CD14-positive monocyte (primary cell): ENCODE measurements at regions not wholly inside any gene's neighbourhood (a gene's known extent, or its start where the extent isn't known, plus 50 kb on each side); places are given as distances from the start of the nearest gene placed in this dataset.

ENCODE experiments used
- DNase-seq, 3 donors: peaks; one replicate each; pipeline ENCODE4 v3.0.0-alpha.2; 2011 to 2022
- H2AFZ ChIP-seq: 2 replicates; pipeline ENCODE4 v1.6.0; 2012; ENCODE audit warnings: mild to moderate bottlenecking, low read depth, low read length, inconsistent platforms; ENCODE audit not compliant: insufficient read depth, poor library complexity, severe bottlenecking
- H3K27ac ChIP-seq, 2 donors: 1 replicate in 1 of 2; 2 replicates in 1 of 2; pipeline ENCODE4 v1.5.1; 2012 to 2013; ENCODE audit warnings: low read length in 2 of 2, control low read depth in 1 of 2, inconsistent platforms in 1 of 2, low read depth in 1 of 2, mild to moderate bottlenecking in 1 of 2
- H3K27me3 ChIP-seq, 2 donors: one replicate each; pipeline versions ENCODE4 v1.6.0 to v1.6.1; 2011 to 2013; ENCODE audit warnings: low read length in 2 of 2; ENCODE audit not compliant: control insufficient read depth in 2 of 2, insufficient read depth in 2 of 2
- H3K36me3 ChIP-seq, 2 donors: replicated peaks in 1 of 2; 1 replicate in 1 of 2; 2 replicates in 1 of 2; pipeline versions ENCODE4 v1.5.1 to v1.6.1; 2012 to 2013; ENCODE audit warnings: low read length in 2 of 2, control low read depth in 1 of 2, inconsistent platforms in 1 of 2, mild to moderate bottlenecking in 1 of 2; ENCODE audit not compliant: insufficient read depth in 2 of 2, control insufficient read depth in 1 of 2
- H3K4me1 ChIP-seq, 2 donors: 1 replicate in 1 of 2; 2 replicates in 1 of 2; pipeline versions ENCODE4 v1.5.1 to v1.6.1; 2012 to 2013; ENCODE audit warnings: low read length in 2 of 2, control low read depth in 1 of 2, inconsistent platforms in 1 of 2, mild to moderate bottlenecking in 1 of 2, moderate library complexity in 1 of 2; ENCODE audit not compliant: insufficient read depth in 2 of 2, control insufficient read depth in 1 of 2
- H3K4me2 ChIP-seq: replicated peaks from 2 replicates; pipeline ENCODE3; 2012; ENCODE audit warnings: low read length, moderate library complexity, mild to moderate bottlenecking; ENCODE audit not compliant: poor library complexity, severe bottlenecking; ENCODE audit errors: extremely low read depth
- H3K4me3 ChIP-seq, 3 experiments: fragments of 200-600 bp in 1 of 3; sonication (generic) in 1 of 3; replicated peaks in 1 of 3; 1 replicate in 2 of 3; 2 replicates in 1 of 3; pipeline ENCODE4 v1.5.1; 2011 to 2013; ENCODE audit warnings: low read length in 3 of 3, mild to moderate bottlenecking in 3 of 3, control low read depth in 2 of 3, low read depth in 2 of 3, inconsistent platforms in 1 of 3, moderate library complexity in 1 of 3
- H3K79me2 ChIP-seq: 2 replicates; pipeline ENCODE4 v1.6.0; 2012; ENCODE audit warnings: mild to moderate bottlenecking, control low read depth, inconsistent platforms, low read length, moderate library complexity; ENCODE audit not compliant: insufficient read depth
- H3K9ac ChIP-seq: 2 replicates; pipeline ENCODE4 v1.6.0; 2017; ENCODE audit warnings: low read length, mild to moderate bottlenecking; ENCODE audit not compliant: insufficient read depth, poor library complexity, severe bottlenecking
- H3K9me3 ChIP-seq, 2 donors: replicated peaks in 1 of 2; 1 replicate in 1 of 2; 2 replicates in 1 of 2; pipeline versions ENCODE4 v1.5.1 to v1.6.1; 2012 to 2013; ENCODE audit warnings: low read length in 2 of 2, control low read depth in 1 of 2; ENCODE audit not compliant: control insufficient read depth in 1 of 2, insufficient read depth in 1 of 2
- H4K20me1 ChIP-seq: 2 replicates; pipeline ENCODE4 v1.6.0; 2012; ENCODE audit warnings: mild to moderate bottlenecking, low read length, control low read depth, moderate library complexity; ENCODE audit not compliant: insufficient read depth
- H3K27ac Mint-ChIP-seq, 7 donors: one replicate each; pipeline ENCODE4 v1.8.0; 2020; ENCODE audit warnings: mild to moderate bottlenecking in 7 of 7, mixed read lengths in 7 of 7, moderate library complexity in 6 of 7, inconsistent platforms in 2 of 7
- H3K27me3 Mint-ChIP-seq, 3 donors: one replicate each; pipeline ENCODE4 v1.8.0; 2021 to 2022; ENCODE audit warnings: low read depth in 3 of 3, mild to moderate bottlenecking in 3 of 3, mixed read lengths in 3 of 3, moderate library complexity in 3 of 3, inconsistent platforms in 1 of 3
- H3K36me3 Mint-ChIP-seq, 2 donors: one replicate each; pipeline ENCODE4 v1.8.0; 2020; ENCODE audit warnings: mixed read lengths in 2 of 2, inconsistent platforms in 1 of 2, mild to moderate bottlenecking in 1 of 2
- H3K4me1 Mint-ChIP-seq: one replicate; pipeline ENCODE4 v1.8.0; 2020; ENCODE audit warnings: mild to moderate bottlenecking, mixed read lengths
- H3K4me3 Mint-ChIP-seq, 2 donors: one replicate each; pipeline ENCODE4 v1.8.0; 2020; ENCODE audit warnings: mild to moderate bottlenecking in 2 of 2, mixed read lengths in 2 of 2, moderate library complexity in 1 of 2
- H3K9me3 Mint-ChIP-seq, 7 donors: one replicate each; pipeline ENCODE4 v1.8.0; 2020 to 2022; ENCODE audit warnings: mixed read lengths in 7 of 7, mild to moderate bottlenecking in 6 of 7, moderate library complexity in 6 of 7, inconsistent platforms in 2 of 7
- WGBS: methylation state at CpG from one replicate; pipeline ENCODE4 v1.1.5; 2013; ENCODE audit warnings: missing lambda C conversion rate; ENCODE audit not compliant: insufficient coverage; 5-methylcytosine and 5-hydroxymethylcytosine counted together
- intact Hi-C, 2 donors: fragments of 100-400 bp; cut with micrococcal nuclease; formaldehyde crosslinking; loops; one replicate each; pipeline versions ENCODE4 v1.15.0 to v1.15.1; 2023
- TF ChIP-seq, protein P1 (sequence below): fragments of 200-600 bp; IDR thresholded peaks from one replicate; pipeline ENCODE4 v1.8.0; 2022; ENCODE audit warnings: antibody characterized with exemption, mild to moderate bottlenecking

DNA sequence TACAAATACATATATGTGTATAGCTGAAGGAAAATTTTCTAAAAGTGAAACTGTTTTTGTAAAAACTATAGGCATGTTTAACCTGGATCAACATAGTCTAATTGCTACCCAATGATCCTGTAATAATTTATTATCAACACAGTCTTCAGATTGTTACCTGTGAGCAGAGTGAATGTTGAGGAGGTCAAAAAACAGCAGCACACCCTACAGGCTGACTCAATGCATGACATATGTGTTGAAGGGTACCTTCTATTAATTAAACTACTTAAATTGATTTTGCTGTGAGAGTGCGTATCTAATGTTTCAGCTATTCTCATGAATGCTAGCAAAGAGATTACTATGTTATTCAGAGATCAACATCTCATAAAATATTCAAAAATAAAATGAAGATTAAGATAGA lies 411.4 kb downstream of the TNS3 start:
- Histone ChIP-seq H3K79me2 (no peaks in the 10 kb centered on the region), H4K20me1 (no peaks in the 10 kb centered on the region), H3K9me3 (no peaks in the 10 kb centered on the region), H3K36me3 (no peaks in the 10 kb centered on the region), H3K4me3 (no peak overlapping the region), H3K9ac (no peak overlapping the region), H3K4me2 (no peak overlapping the region), H3K4me1 (no peaks in the 10 kb centered on the region), H3K27ac (no peak overlapping the region), H3K27me3 (no peaks in the 10 kb centered on the region), H2AFZ (no peak overlapping the region)
- no peak overlapping the region for H3K4me3 Mint-ChIP-seq
- intact Hi-C loops, result no loop called here
- WGBS, result no CpG with 5 or more reads among the region's 1 CpG
- no peak overlapping the region for H3K27ac Mint-ChIP-seq
- no peaks in the 10 kb centered on the region for H3K4me1 Mint-ChIP-seq
- no peaks in the 10 kb centered on the region for H3K9me3 Mint-ChIP-seq
- DNase-seq, result no peak
- H3K36me3 Mint-ChIP-seq, result no peaks in the 10 kb centered on the region
- H3K27me3 Mint-ChIP-seq, result no peaks in the 10 kb centered on the region
- TF ChIP-seq, protein P1, sequence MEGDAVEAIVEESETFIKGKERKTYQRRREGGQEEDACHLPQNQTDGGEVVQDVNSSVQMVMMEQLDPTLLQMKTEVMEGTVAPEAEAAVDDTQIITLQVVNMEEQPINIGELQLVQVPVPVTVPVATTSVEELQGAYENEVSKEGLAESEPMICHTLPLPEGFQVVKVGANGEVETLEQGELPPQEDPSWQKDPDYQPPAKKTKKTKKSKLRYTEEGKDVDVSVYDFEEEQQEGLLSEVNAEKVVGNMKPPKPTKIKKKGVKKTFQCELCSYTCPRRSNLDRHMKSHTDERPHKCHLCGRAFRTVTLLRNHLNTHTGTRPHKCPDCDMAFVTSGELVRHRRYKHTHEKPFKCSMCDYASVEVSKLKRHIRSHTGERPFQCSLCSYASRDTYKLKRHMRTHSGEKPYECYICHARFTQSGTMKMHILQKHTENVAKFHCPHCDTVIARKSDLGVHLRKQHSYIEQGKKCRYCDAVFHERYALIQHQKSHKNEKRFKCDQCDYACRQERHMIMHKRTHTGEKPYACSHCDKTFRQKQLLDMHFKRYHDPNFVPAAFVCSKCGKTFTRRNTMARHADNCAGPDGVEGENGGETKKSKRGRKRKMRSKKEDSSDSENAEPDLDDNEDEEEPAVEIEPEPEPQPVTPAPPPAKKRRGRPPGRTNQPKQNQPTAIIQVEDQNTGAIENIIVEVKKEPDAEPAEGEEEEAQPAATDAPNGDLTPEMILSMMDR, result no peak

DNA sequence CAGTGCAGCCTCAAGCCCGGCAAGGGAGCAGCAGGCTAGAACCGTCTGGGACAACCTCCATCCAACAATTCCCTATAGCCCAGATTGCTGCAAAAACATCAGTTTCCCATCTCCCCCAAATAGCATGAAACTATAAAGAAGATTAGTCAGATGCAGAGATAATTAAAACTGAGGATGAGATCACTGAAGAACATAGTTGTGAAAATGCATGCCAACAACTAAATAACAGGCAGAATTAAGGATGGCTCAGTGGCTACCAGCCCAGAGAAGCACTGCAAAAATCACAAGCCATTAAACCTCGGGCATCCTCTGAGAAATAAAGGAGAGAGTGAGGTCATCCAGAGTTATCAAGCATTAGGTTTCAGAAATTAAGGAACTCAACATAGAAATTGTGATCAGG lies 427.1 kb downstream of the TNS3 start:
- Mint-ChIP-seq H3K36me3 (no peaks in the 10 kb centered on the region), H3K27ac (peak overlapping the region in 1 of 7 donors; percentile 8), H3K9me3 (peaks cover 0 to 7% (median 3%) of the 10 kb centered on the region in 7 donors), H3K27me3 (no peaks in the 10 kb centered on the region), H3K4me1 (peaks cover 27% of the 10 kb centered on the region), H3K4me3 (no peak overlapping the region)
- intact Hi-C loops, result no loop called here
- H3K4me2 ChIP-seq, result no peak overlapping the region
- H3K27me3 ChIP-seq, result no peaks in the 10 kb centered on the region
- DNase-seq, result no peak
- no peaks in the 10 kb centered on the region for H3K36me3 ChIP-seq
- H4K20me1 ChIP-seq, result no peaks in the 10 kb centered on the region
- H3K27ac ChIP-seq, result no peak overlapping the region
- no CpG with 5 or more reads among the region's 3 CpGs for WGBS
- no peak overlapping the region for H3K9ac ChIP-seq
- no peak overlapping the region for H3K4me3 ChIP-seq
- TF ChIP-seq, protein P1, result no peak
- no peak overlapping the region for H2AFZ ChIP-seq
- H3K9me3 ChIP-seq, result no peaks in the 10 kb centered on the region
- H3K4me1 ChIP-seq, result peaks cover 0 to 28% of the 10 kb centered on the region in 2 donors
- no peaks in the 10 kb centered on the region for H3K79me2 ChIP-seq
